GM19239 (cell line): ENCODE measurements at regions not wholly inside any gene's neighbourhood (a gene's known extent, or its start where the extent isn't known, plus 50 kb on each side); places are given as distances from the start of the nearest gene placed in this dataset.

Experiments
- DNase-seq: peaks from one replicate; pipeline ENCODE4 v3.0.0; 2011; ENCODE audit warnings: low spot score; ENCODE audit not compliant: insufficient read length
- FAIRE-seq: peaks from 2 replicates; lab custom pipeline; 2011; peaks lifted over from hg19 to GRCh38; lab: Jason Lieb, UNC

DNA sequence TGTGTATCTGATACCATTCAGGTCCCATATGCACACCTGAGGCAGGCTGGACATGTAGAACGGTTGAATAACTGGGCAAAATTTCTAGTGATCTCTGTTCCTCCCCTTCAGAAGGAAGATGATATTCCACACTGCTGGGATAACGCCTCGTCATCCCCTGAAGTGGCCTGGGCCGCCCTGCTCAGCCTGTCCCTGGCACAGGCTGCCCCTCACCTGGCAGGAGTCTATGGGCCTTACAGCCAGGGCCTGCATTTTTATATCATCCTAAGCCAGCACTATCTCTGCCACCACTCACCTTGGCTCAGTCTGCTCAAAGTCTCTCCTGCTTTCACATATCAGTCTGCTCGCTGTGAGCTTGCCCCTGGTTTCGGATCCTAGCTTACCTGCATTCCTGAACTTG lies 209.2 kb downstream of the CSNK2A3 start:
- FAIRE-seq = no peak
- no peak for DNase-seq

DNA sequence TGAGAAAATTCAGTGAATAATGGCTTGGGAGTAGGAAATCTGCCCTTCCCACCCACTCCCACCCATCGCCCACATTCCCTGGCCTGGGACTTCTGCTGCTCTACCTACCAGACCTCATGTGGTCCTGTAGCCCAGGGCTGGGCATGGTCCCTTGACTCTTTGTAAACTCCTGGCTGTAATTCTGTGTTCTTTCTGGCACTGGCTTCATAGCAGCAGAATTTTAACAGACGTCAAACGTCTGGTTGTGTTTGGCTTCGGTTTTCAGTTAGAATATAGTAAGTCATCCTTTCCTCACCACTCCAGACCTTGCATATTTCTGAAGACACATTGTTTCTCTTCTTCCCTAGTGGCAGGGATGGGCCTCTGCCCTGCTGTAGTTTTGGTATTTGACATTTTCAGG lies 210.6 kb downstream of the CSNK2A3 start:
- no peak for FAIRE-seq
- no peak for DNase-seq

DNA sequence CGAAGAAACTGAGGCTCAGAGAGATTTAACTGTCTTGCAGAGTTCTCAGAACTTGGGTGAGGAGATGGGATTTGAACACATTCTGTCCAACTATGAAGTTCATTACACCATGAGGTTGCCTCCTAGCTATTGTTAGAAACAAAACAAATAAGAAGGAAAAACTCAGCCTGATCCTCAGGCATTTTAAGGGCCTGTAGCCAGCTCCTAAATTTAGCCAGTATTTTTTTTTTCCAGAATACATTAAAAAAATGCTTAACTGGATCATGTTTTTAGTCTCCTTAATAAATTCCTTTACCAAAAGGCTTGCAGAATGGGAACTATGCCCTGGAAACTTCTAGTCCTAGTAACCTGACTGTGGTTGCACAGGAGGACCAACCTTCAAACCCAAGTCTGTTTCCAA lies 212.0 kb downstream of the CSNK2A3 start:
- FAIRE-seq (no peak), DNase-seq (no peak)

DNA sequence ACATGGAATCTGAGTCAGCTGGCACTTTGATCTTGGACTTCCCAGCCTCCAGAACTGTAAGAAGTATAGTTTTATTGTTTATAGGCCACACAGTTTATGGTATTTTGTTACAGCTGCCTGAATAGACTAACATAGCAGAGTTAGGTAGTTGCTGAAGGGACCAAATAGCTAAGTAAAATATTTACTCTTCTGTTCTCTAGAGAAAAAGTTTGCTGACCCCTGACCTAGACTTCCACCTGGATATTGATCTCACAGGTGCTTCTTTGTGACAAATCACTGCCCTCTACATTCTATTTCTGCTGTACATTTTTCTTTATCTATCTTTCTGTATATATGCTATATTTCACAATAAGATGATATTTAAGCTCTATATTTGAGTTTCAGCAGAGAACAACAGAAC lies 212.5 kb downstream of the CSNK2A3 start:
- FAIRE-seq (no peak), DNase-seq (no peak)

DNA sequence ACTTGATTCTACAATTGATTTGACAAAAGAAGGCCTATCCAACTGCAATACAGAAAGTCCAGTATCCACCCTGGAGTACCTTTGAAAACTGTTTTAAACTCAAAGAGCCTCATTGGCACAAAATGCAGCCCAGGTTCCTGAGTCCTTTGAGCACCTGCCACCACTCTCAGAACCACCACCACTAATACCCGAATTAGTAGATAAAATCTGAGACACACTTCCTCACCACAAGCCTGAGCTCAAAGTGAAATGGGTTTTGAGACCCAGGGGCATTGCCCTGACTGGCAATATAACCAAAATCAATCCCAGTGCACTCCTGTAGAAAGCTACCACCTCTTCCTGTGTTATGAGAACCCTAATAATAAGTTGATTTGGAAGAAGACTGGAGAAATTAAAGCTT lies 215.7 kb downstream of the CSNK2A3 start:
- no peak for FAIRE-seq
- DNase-seq = no peak

DNA sequence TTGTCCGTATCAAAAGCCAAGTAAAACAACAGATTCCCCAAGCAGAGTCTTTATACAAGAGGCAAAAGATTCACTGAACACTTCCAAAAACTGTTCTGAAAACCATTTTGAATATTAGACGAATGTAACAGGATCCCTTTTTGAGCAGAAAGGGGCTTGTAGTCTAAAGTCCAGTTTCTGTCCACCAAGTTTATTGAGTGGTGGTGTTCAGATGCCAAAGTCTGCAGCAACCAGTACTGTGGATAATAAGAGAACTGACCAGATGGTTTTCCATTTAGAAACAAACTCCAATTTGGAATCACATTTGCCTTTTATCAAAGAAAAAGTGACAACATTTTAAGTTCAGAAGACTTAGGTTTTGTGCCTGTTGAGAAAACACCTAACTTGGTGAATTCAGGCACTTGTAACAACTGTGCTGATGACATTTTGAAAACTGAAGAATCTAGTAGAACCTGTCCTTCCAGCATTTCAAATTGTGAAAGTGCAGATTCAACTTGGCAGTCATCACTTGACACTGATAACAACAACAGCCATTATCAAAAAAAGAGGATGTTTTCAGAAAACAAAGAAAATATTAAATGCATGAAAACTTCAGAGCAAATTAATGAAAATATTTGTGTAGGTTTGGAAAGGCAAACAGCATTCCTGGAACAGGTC lies 217.1 kb downstream of the CSNK2A3 start:
- FAIRE-seq (no peak), DNase-seq (no peak)

DNA sequence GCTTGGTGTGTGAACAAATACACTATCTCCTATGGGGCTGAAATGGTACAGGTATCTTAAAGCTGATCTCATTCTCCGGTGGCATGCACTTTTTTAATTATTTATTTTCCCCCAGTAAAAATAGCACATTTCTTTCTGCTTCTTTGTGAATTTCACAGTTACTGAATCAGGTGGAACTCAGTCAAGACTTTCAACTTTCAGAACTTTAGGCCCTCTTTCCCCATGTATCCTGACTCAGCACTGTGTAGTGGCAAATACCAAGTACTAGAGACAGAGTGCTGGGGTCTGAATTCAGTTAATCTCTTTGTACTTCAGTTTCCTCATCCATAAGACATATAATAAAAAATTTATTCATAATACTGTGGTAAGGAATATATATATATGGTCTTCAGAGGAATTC lies 223.9 kb downstream of the CSNK2A3 start:
- FAIRE-seq (no peak), DNase-seq (no peak)

DNA sequence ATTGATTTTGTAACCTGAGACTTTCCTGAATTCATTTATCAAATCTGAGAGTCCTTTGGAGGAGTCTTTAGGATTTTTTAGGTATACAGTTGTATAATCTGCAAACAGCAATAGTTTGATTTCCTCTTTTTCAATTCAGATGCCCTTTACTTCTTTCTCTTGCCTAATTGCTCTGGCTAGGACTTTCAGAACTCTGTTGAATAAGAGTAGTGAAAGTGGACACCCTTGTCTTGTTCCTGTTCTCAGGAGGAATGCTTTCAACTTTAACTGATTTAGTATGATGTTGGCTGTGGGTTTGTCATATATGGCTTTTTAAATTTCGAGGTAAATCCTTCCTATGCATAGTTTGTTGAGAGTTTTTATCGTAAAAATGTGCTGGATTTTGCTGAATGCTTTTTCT lies 227.4 kb downstream of the CSNK2A3 start:
- DNase-seq = no peak
- no peak for FAIRE-seq

DNA sequence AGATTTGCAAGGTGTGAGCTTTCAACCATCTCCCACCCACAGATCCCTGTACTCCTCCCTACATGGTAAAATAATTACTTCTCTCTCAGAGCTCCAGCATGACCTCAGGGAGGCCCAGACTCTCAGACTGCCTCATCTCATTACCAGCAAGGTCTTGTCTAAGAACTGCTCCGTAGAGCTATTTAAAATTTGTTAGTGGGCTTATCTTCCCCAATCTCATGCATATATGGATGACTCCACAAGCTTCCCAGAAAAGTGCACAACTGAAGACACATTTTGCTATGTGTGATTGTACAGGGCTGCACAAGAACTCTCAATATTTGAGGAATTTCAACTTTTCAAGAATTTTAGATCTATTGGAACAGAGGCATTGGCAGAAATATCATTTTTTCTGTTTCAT lies 230.3 kb downstream of the CSNK2A3 start:
- no peak for FAIRE-seq

DNA sequence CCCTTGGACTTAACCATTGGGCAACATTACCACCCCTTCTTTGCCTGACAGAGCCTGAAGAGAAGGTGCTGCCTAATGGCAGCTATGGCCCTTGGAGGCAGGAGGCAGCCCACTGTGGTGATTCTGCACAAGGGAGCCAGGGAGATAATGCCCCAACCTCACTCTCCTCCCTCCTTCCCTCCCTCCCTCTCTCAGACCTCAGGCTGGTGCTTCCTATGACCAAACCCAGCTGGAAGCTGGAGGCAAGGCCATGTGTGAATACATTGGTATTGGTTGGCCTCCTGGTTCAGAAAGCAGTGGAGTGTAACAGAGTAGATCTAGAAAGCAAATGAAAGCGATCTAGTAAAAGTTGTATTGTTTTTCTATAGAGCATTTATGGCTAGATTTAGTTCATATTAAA lies 233.1 kb downstream of the CSNK2A3 start:
- FAIRE-seq (no peak), DNase-seq (no peak)

More for the DNA sequence above, 230.3 kb downstream of the CSNK2A3 start:
- no peak for DNase-seq

DNA sequence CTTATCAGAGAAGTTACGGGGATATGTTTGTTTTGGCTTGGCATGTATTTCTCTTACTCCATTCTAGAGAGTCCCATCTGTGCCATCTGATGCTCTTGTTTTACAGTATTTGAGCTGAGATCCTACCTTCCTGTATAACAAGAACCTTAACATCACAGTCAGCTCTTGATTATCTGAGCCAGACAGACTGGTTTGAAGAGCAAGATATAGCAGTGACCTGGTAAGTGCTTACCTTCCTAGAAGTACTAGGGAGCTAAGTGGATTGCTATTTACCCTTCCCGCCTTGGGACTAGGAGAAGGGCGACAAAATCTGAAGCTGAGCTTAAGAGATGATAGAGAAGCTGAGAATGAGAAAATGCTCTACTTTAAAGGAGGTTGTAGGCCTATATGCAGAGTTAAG lies 235.3 kb downstream of the CSNK2A3 start:
- no peak for FAIRE-seq
- no peak for DNase-seq

DNA sequence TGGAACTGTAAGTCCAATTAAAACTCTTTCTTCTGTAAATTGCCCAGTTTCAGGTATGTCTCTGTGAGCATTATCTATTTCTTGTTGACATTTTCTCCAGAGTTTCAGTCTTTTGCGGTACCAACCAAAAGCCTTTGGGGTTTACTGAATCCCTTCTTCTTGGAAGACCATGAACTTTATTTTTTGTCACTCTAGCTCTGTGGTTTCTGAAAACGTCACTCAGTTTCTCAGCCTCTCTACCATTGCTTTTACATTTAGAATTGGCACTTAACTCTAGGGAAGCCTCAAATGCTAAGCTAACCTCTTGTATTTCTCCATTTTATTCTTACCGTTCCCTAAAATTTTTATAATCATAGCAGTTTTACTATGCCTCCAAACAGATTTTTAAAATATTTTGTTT lies 237.6 kb downstream of the CSNK2A3 start:
- no peak for FAIRE-seq
- DNase-seq = no peak

DNA sequence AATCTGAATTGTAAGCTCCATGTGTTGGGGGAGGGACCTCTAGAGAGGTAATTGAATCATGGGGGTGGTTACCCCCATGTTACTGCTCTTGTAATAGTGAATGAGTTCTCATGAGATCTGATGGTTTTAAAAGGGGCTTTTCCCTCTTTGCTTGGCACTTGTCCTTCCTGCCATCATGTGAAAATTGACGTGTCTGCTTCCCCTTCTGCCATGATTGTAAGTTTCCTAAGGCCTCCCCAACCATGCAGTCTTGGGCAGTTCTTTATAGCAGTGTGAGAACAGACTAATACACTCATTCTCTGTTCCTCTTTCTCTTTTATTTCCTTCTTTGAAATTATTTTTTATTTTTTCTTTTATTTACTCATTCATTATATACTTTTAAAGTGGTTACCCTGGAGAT lies 239.4 kb downstream of the CSNK2A3 start:
- FAIRE-seq (no peak), DNase-seq (no peak)

DNA sequence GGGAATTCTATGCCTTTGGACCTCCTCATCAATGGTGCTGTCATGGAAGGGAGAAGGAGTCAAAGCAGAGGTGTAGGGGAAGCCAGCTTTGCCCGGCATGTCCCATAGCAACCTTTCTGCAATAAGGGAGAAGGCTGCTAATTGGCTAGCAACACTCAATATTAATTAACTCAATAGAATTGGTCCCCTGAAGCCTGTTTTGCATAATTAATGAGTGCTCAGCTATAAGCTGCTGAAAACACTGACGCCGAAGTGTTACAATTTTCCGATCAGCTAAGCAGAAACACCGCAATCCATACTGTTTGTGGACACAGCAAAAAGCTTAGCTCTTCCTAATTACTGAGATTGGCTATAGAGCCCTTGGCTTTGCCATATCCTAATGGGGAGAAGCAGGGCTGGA lies 245.0 kb downstream of the CSNK2A3 start:
- no peak for DNase-seq
- no peak for FAIRE-seq

DNA sequence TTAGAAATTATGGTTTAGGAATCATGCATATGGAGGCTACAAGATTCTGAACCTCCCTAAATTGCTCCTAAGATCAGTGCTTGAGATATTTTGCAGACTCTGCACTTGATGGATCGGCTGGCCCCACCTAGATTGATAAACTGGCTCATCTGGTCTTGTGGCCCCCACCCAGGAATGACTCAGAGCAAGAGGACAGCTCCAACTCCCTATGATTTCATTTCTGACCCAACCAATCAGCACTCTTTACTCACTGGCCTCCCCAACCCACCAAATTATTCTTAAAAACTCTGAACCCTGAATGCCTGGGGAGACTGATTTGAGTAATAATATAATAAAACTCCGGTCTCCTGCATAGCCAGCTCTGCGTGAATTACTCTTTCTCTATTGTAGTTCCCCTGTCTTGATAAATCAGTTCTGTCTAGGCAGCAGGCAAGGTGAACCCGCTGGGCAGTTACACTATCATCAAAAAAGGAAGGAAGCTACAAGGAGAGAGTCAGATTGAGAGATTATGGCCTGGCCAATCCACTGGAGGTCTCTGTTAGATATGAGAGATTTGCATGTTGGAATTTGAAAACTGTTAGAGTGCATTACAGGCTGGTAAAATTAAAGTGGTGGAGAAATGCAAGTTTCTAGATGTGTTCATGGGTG lies 245.8 kb downstream of the CSNK2A3 start:
- DNase-seq (no peak), FAIRE-seq (no peak)

DNA sequence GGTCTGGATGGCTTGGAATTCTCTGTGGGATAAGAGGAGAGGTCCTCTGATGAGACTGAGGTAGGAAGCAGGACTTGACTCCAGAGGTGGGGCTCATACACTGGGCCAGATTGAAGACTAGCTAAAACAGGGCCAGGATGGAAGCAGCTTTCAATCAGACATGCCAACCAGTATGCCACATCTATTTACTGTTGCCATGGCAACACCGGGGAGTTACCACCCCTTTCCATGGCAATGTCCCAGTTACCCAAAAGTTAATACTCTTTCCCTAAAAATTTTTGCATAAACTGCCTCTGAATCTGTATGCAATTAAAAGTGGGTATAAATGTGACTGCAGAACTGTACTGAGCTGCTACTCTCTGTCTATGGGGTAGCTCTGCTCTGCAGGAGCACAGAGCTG lies 247.5 kb upstream of the ZBED5 start:
- DNase-seq = no peak
- no peak for FAIRE-seq

DNA sequence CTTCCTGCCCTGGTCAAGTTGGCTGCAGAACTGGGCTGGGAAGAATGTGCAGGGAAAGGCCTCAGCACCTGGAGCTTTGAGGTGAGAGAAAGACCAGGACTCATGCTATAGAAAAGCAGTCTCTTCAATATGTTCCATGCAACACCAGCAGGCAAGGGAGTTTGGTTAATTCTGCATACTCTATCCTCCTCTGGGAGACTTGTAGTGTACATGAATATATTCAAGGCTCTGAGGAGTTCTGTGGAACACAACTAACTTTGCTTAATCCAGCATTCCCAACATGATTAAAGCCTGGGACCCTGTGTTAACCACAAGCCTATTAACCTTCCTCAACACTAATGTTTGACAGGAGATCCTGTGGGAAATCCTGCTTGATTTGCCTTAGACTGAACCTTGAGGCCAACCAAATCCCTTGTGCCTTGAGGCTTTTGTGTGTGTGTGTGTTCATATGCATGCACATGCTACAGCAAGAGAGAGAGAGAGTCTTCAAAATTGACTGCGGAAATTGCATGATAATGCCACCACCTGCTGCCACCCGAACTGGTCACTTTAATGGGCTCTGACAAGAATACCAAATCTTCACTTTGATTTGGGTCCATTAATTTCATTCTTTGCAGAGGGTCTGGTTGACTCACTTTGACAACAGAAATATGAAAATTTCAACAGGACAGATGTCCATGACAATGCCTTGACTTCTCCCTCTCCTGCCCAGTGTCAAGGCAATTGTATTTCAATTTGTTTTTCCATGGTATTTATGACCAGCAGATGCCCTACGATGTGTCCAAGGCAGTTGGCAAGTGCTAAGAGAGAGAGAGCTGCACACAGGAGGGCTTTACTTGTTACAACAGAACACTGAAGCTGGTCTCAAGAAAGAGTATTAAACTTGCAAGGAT lies 238.2 kb upstream of the ZBED5 start:
- no peak for FAIRE-seq
- DNase-seq = no peak

DNA sequence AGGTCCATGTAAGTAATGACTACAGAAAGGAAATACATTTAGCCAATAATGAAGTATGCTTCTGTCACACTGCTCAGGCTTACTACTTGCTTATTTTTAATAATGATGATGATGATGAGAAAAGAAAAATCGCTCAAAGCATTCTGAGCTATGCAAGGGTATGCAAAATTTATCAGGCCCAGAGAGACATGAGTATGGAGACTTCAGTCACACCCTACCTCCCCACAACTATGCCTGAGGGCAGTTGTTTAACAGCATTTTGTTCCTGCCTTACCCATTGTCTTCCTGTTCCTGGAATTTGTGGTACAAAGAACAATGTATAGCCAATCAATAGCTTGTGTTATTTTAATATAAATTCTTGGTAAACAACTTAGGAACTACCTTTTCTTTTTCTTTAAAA lies 232.6 kb upstream of the ZBED5 start:
- FAIRE-seq (no peak), DNase-seq (no peak)

DNA sequence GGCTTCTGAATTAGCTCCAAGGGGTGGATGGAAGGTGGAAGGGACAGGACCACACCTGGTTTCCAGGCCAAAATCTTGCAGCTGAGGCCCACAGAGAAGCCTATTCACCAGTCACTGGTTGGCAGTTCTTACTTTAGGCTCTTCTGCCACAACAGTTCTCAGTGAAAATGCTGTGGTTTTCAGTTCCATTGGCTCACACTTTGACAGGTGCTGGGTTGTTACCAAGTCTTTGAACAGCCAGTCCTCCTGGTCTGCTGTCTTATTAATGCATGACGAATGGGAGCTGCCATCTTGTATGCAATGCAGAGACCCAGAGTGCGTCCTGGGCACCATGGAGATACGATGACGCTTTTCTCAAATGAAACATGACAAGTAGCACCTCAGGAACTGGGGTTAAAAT lies 232.0 kb upstream of the ZBED5 start:
- DNase-seq (no peak), FAIRE-seq (no peak)

DNA sequence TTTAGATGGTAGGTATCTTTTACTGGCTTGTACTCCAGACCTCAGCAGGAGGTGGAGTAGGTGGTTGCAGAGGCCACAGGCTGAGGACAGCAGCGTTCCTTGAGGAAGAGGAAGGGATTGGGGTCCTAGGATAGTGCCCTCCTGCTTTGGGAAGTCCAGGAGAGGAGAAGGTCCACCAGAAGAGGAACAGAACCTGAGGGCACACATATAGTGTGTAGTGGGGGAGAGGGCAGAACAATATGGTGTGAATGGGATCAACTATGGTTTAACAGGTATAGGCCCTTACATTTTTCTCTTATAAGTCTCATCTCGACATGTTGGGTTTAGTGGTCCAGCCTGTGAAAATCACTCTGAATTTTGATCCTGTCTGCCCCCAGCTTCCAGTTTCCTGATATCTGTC lies 229.1 kb upstream of the ZBED5 start:
- DNase-seq (no peak), FAIRE-seq (no peak)

DNA sequence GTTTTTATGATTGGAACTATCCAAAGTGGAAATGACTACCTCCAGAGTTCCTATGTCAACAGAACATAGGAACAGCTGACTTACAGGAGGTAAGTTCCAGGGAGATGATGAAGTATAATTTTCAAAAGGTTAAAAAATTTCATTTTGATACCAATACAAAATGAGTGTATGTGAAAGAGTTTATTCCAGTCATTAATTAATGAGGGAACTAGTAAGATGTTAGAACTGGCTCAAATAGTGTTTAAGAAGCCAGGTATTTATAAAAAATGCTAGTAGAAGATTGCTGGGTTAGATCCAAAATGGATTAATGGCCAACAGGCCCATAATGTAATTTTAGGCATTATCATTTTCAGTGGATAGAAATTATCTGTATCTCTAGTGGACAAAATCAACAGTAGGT lies 227.7 kb upstream of the ZBED5 start:
- FAIRE-seq (no peak), DNase-seq (no peak)
